ENCODE measurements at regions not wholly inside any gene's neighbourhood (a gene's known extent, or its start where the extent isn't known, plus 50 kb on each side); places are given as distances from the start of the nearest gene placed in this dataset.

DNA sequence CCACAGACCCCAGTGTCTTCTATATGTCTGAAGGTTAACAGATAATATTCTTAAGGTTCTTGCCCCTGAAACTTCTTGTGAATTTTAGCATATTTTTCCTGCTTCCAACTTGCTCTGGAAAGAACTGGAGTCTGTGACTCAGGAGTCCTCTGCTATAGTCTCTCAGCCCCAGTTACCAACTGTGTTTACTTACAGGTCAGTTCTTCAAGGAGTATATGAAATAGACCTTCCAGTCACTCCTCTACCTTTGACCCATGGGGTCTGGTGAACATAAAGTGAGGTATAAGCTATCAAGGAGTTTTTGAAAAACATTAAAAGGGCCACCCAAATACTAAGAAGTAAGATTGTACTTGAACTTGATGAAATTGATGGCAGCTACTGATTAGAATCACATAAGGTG lies 139.2 kb upstream of the ROPN1 start:
- no peak for TF ChIP-seq CTCF (IDR thresholded peaks at IDR 0.05; ENCODE audit: control insufficient read depth, insufficient read depth, low read depth, low read length, missing control alignments)
- DNase-seq (ENCODE audit: low read depth), result no peak
- H3K4me3 ChIP-seq (ENCODE audit: control insufficient read depth, low read depth, low read length), result no peak overlapping the region

DNA sequence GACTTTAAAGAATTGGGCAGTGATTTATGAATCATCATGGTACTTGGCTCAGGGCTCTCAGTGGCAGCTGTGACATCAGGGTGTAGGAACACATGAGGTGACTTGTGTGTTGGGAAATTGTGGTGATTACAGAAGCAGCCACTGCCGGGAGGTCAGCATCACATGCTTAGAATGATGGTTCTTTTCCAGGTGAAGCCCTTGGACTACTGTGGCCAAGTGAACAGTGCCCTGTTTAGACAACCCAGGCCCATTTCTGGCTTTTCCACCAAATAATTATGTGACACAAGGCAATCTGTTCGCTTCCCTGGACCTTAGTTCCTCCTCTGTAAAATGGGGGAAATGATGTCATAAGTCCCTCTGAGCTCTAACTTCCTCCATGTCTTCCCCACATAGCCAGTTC lies 139.7 kb upstream of the ROPN1 start:
- no peak for TF ChIP-seq CTCF (IDR thresholded peaks at IDR 0.05; ENCODE audit: control insufficient read depth, insufficient read depth, low read depth, low read length, missing control alignments)
- no peak for DNase-seq (ENCODE audit: low read depth)
- H3K4me3 ChIP-seq (ENCODE audit: control insufficient read depth, low read depth, low read length), result no peak overlapping the region

DNA sequence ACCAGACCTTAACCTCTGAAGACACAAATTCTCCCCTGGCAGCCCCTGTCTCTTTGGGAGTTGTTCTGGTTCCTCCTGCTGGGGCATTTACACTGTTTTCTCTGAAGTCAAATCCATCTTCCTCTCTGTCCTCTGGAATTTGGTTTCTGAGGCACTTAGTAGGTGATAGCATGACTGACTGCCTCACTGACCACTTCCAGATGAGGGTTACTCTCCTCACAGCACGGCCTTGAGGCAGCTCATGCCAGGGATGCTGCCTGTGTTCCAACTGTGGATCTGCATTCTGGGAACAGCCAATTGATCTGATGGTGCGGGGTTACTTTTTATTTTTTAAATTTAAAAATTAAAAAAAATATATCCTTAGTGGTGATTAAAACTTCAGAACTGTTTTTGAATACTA lies 140.9 kb upstream of the ROPN1 start:
- no peak for DNase-seq (ENCODE audit: low read depth)
- TF ChIP-seq CTCF (IDR thresholded peaks at IDR 0.05; ENCODE audit: control insufficient read depth, insufficient read depth, low read depth, low read length, missing control alignments), result no peak

GRCh38 chr3:124133366-124133940 lies 141.5 kb upstream of the ROPN1 start:
- H3K4me3 ChIP-seq (ENCODE audit: control insufficient read depth, low read depth, low read length), result no peak overlapping the region
- DNase-seq (ENCODE audit: low read depth), result no peak
- no peak for TF ChIP-seq CTCF (IDR thresholded peaks at IDR 0.05; ENCODE audit: control insufficient read depth, insufficient read depth, low read depth, low read length, missing control alignments)

More for the DNA sequence above, 140.9 kb upstream of the ROPN1 start:
- no peak overlapping the region for H3K4me3 ChIP-seq (ENCODE audit: control insufficient read depth, low read depth, low read length)

GRCh38 chr3:124137216-124137615 lies 145.3 kb upstream of the ROPN1 start:
- DNase-seq (ENCODE audit: low read depth), result no peak
- H3K4me3 ChIP-seq (ENCODE audit: control insufficient read depth, low read depth, low read length), result no peak overlapping the region
- no peak for TF ChIP-seq CTCF (IDR thresholded peaks at IDR 0.05; ENCODE audit: control insufficient read depth, insufficient read depth, low read depth, low read length, missing control alignments)

DNA sequence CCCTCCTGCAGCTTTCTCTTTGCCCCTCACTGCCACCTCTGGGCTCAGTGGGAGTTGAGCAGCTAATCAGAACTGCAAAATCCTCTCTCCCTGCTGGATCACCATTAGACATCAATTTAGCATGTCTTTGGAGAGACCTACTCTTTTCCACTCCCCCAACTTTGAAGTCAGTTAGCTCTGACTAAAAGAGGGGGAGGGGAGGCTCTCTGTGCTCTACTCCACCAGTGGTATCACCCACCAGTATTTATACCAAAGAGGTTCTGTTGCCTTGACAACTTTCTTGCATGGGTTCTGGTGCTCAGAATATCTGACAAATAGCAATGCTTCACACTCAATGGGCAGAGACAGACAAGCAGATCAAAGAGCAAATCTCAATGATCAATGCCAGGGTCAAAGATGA lies 146.2 kb upstream of the ROPN1 start:
- TF ChIP-seq CTCF (IDR thresholded peaks at IDR 0.05; ENCODE audit: control insufficient read depth, insufficient read depth, low read depth, low read length, missing control alignments), result no peak
- no peak for DNase-seq (ENCODE audit: low read depth)

DNA sequence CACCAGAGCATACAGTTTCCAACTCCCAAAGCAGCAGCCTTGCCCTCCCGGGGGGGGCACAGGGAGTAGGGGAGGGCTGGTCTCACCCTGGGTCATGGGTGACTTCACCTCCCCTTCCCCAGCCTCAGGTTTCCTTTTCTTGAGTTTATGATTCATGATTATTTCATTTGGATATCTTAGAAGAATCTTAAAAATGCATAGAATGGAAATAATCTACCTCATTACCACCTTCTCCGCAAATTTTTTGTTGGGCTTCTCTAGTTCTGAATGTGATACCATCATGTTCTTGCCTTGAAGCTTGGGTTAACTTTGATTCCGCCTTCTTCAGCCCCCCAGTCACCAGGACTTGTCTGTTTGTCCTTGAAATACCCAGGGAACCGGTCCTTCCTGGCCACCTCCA lies 148.8 kb upstream of the ROPN1 start:
- no peak overlapping the region for H3K4me3 ChIP-seq (ENCODE audit: control insufficient read depth, low read depth, low read length)
- no peak for DNase-seq (ENCODE audit: low read depth)
- no peak for TF ChIP-seq CTCF (IDR thresholded peaks at IDR 0.05; ENCODE audit: control insufficient read depth, insufficient read depth, low read depth, low read length, missing control alignments)

More for the DNA sequence above, 146.2 kb upstream of the ROPN1 start:
- H3K4me3 ChIP-seq (ENCODE audit: control insufficient read depth, low read depth, low read length), result no peak overlapping the region
